Amniotic stem cell (primary cell): ENCODE measurements at regions not wholly inside any gene's neighbourhood (a gene's known extent, or its start where the extent isn't known, plus 50 kb on each side); places are given as distances from the start of the nearest gene placed in this dataset.

Experiments used
- DNase-seq: peaks from one replicate; lab custom pipeline; 2025; lab: John Stamatoyannopoulos, UW

DNA sequence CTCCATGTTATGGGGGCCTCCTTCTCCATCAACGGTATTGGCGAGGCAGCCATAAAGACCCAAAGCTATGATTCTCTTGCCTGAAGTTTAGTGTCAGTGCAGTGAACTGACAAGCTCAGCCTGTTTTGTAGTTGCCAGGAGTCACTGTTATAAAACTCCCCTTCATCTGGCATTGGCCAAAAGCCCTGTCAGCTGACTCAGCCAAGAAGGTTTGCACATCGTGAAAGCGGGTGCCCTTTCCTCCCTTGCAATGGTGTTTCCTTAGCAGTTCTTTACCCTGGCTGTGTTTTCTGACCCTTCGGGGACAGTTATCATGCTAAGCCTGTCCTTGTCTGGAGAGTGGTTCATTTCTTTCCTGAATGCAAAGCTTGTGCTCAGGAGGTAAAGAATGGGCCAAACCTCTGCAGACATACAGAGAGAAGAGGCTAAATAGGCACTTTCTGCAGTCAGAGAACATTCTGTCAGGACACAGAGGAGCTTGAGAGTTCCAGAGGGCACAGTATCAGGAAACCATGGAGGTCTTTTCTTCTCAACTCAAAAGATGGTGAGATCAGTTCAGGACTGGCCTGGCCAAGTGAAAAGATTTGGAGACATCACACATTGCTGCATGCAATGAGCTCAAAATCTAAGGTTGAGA is 414.2 kb downstream of the ZNF521 start:
- DNase-seq, result no peak

DNA sequence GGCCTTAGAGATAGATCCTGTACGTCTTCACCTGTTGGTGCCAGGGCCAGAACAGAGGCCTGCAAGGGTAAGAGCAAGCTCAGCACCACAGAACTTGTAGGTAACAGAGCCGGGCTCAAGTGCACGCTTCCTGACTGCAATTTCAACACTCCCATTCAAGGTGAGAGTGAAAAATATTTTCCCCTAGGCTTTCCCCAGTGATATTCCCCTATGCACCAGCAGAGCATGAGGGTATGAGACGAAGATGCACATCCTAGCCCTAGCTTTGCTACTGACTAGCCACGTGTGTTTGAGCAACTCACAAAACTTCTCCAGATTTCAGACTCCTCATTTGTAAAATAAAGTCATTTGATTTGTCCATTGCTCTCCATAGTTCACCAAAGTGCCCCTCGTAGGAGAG is 411.6 kb downstream of the ZNF521 start:
- DNase-seq, result no peak

DNA sequence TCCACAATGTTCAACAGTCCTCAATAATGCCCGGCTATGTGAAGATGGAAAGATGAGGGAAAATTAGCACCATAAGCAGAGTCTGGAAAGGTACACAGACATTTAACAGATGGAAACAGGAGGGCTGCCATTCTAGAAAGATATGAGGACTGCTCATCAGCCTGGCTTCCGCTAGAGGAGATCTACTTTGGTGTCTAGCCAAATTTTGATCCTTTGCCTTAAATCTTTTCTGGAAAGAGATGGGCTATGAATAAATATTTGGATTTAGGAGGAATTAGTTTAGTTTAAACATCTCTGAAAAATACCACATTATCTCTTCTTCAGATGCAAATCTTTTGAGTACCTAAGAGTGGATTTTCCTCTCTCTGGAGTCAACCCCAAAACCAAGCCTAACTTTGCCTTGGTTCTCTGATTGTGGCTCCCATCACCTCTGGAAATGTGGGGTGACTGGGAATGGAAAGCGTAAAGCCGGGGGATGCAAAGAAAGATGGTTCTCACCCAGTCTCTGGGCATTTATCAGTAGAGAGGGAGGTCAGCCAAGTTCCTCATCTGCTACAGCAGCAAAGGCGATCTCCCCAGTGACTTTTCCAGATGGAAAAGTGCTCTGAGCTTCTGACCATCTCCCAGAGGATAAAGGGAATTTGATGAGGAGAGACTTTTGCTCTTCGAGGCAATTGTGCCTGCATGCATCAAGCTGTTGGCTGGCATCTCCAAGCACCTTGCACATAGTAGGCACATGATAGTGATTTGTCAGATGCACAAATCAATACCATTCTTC is 410.6 kb downstream of the ZNF521 start:
- DNase-seq, result no peak

- DNase-seq, result no peak
Measured at GRCh38 chr18:24942144-24942543, 409.8 kb downstream of the ZNF521 start.

- DNase-seq, result no peak
Measured at GRCh38 chr18:24947521-24948305, 404.3 kb downstream of the ZNF521 start.

- no peak for DNase-seq
Measured at GRCh38 chr18:24949908-24950307, 402.1 kb downstream of the ZNF521 start.

- DNase-seq, result no peak
Measured at GRCh38 chr18:24954341-24954740, 397.6 kb downstream of the ZNF521 start.

GRCh38 chr18:24958001-24958400 is 394.0 kb downstream of the ZNF521 start:
- no peak for DNase-seq

DNA sequence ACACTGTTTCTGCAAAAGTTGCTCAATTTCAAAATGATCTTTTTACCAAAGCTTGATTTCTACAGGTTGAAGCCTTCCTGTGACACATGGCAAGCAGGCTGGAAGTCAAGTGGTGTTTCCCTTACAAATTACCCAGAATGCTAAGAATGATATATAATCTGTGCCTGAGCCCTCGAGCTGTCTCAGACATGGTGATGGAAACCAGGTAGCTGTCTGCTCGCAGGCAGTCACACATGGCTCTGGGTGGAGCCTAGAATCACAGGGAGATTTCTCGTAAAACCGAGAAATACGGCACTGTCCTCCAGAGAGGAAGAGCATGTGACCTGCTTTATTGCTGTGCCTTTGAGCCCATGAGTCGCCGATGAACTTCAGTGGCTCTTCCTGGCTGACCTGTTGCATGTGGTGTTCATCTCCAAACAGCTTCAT is 392.9 kb downstream of the ZNF521 start:
- DNase-seq, result no peak

- DNase-seq, result no peak
Measured at GRCh38 chr18:24964216-24964615, 387.8 kb downstream of the ZNF521 start.

DNA sequence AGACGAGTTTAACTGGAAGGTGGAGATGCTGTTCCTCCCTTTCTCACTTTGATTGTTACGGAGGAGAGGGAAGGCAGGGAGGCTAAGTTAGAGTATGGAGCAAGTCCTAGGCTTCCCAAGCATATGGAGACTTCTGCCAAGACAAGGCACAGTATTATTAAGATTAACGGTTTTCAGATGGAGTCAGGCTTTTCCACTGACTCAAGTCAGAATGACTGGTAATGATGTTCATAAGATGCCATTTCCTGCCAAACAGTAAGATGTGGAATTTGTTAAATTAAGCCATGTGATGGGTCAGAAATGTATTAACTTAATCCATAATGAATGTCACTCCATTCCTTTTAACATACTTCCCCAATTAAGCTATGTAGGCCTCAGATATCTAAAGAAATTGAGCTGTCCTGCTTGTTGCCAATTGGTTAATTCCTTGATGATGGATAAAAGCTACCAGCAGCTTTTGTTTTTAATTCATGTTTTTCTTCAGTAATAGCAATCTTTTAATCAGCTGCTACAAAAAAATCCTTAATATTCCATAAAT is 383.7 kb downstream of the ZNF521 start:
- DNase-seq, result no peak

- no peak for DNase-seq
Measured at GRCh38 chr18:24972577-24972976, 379.4 kb downstream of the ZNF521 start.

DNA sequence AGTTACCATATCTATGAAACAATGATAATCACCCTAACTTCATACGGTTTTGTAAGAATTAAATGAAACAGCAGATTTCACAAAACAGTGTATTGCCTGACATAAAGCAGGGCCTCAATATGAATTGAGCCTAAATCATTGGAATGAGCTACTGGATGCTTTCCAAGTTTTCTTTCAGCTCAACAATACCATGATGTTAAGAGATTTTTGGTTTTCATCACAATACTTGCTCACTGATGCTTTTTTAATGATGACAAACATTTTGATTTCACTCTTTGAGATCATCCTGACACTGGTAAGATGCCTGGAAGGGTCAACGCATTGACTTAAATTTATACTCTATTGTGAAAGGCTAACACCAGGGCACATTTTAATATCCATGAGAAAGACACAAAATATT is 377.5 kb downstream of the ZNF521 start:
- no peak for DNase-seq

DNA sequence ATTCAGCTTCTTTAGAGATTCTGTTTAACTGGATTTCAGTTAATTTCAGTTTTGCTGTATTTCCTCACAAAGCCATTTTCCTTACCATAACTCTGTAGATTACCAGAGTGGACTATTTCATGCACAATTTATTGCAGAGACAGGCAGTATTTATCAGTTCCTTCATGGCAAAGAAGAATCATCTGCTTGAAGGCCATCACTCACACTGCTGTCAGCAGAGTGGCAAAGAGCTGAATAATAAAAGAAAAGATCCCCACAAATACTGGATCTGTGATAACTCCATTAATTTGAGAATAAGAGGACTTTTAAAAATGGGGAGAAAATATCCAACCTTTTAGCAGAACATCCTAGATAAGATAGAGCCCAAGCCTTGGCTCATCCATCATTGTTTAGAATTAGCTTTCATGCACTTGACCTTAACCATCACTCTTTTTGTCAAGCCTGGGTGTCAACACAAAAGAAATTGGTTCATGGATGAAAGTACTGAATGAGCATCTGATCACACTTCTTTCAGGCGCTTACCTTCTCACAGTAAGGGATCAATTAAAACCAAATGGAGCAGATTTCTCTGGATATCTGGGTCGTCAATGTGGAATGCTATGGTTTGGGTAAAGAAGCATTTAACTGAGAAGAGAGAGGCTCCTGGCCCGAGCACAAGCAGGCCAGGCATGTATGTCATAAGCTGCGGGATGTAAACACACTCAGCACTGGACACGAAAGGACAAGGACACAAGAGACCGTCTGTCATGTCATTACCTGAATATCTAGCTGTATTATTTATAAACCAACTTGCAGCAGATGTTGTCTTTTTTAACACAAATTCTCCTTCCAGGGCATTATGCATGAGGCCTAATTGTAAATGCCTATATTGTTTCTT is 376.2 kb downstream of the ZNF521 start:
- DNase-seq, result no peak

DNA sequence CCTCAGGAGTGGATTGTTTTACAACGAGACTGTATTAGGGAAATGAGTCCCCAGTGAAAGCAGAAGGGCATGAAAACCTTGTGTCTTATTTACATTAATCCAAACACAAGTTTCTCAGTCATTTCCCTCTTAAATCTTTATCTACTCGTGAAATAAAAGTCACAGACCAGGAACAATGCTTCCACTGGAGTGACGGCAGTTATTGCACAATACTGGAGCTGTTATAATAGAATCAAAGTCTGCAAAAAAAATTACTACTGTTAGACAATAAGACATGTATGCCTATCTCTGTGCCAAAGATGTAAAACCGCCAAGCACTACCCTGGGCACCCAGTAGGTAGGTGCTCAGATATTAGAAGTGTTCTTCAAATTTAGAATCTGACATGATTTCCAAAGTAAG is 375.5 kb downstream of the ZNF521 start:
- no peak for DNase-seq

DNA sequence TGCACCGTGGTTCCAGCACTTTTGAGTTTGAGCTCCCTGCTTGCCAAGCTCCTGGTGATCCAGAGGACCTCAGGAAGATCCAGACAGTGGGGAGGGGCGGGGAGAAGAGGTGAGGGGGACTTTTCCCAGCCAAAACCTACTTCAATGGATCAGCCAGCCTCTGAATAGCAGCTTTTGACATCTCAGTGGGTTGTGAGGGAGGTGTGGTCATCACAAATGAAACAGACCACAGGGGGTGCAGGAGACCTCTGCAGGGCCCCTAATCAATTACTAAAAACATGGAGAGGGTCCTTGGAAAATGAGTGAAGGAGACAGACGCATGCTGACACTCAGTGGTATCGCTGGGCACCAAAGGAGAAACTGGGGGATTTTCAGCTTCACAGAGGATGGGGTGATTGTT is 372.7 kb downstream of the ZNF521 start:
- no peak for DNase-seq

DNA sequence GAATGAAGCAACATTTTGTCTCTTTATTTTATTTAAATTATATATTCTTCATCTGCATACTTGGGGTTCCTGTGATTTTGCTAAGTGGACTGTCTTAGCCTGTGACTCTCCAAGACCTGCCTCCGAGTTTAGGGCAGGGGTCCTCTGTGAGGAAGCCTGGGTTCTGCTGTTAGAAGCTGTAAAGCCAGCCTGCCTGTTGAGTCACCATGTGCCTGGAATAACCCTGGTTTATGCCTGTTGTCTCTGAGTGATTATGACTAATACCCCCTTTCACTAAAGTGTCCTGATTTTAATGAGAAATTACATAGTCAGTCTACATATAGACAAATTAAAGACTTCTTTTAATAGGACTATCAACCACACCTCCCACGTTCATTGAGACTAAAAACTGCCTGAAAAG is 369.1 kb downstream of the ZNF521 start:
- DNase-seq, result no peak

GRCh38 chr18:24983566-24984139 is 368.3 kb downstream of the ZNF521 start:
- no peak for DNase-seq

- DNase-seq, result no peak
Measured at GRCh38 chr18:24985586-24985985, 366.4 kb downstream of the ZNF521 start.

- no peak for DNase-seq
Measured at GRCh38 chr18:24986666-24987302, 365.2 kb downstream of the ZNF521 start.
